ENCODE measurements at regions not wholly inside any gene's neighbourhood (a gene's known extent, or its start where the extent isn't known, plus 50 kb on each side); places are given as distances from the start of the nearest gene placed in this dataset.
"Not testable (repeated sequence)": the region's sequence is repeated elsewhere in the genome, so short reads cannot be mapped to it uniquely, and the experiment has no call there.

GRCh38 chr1:232123775-232124659 lies 497.4 kb downstream of the DISC1 start:
- ATAC-seq = no peak

GRCh38 chr1:232117903-232118302 lies 491.3 kb downstream of the DISC1 start:
- not testable (repeated sequence) for ATAC-seq

GRCh38 chr1:232114985-232115384 lies 488.4 kb downstream of the DISC1 start:
- no peak for ATAC-seq

GRCh38 chr1:232112076-232112475 lies 485.5 kb downstream of the DISC1 start:
- ATAC-seq = no peak

GRCh38 chr1:232111611-232112010 lies 485.0 kb downstream of the DISC1 start:
- no peak for ATAC-seq

GRCh38 chr1:232110281-232111090 lies 483.9 kb downstream of the DISC1 start:
- ATAC-seq = no peak

GRCh38 chr1:232109391-232109790 lies 482.8 kb downstream of the DISC1 start:
- no peak for ATAC-seq

- no peak for ATAC-seq
Measured at GRCh38 chr1:232108598-232108997, 482.0 kb downstream of the DISC1 start.

GRCh38 chr1:232106415-232106814 lies 479.8 kb downstream of the DISC1 start:
- ATAC-seq = no peak

- ATAC-seq = no peak
Measured at GRCh38 chr1:232105561-232105960, 479.0 kb downstream of the DISC1 start.

GRCh38 chr1:232101231-232101630 lies 474.6 kb downstream of the DISC1 start:
- ATAC-seq = no peak

GRCh38 chr1:232096751-232097150 lies 470.2 kb downstream of the DISC1 start:
- no peak for ATAC-seq

Measured in activated CD4-positive, CD25-positive, alpha-beta regulatory T cell treated with anti-CD3 and anti-CD28 coated beads, Interleukin-2, amount 50 U/mL, for 24 hours (primary cell).